ENCODE measurements at regions not wholly inside any gene's neighbourhood (a gene's known extent, or its start where the extent isn't known, plus 50 kb on each side); places are given as distances from the start of the nearest gene placed in this dataset.

DNA sequence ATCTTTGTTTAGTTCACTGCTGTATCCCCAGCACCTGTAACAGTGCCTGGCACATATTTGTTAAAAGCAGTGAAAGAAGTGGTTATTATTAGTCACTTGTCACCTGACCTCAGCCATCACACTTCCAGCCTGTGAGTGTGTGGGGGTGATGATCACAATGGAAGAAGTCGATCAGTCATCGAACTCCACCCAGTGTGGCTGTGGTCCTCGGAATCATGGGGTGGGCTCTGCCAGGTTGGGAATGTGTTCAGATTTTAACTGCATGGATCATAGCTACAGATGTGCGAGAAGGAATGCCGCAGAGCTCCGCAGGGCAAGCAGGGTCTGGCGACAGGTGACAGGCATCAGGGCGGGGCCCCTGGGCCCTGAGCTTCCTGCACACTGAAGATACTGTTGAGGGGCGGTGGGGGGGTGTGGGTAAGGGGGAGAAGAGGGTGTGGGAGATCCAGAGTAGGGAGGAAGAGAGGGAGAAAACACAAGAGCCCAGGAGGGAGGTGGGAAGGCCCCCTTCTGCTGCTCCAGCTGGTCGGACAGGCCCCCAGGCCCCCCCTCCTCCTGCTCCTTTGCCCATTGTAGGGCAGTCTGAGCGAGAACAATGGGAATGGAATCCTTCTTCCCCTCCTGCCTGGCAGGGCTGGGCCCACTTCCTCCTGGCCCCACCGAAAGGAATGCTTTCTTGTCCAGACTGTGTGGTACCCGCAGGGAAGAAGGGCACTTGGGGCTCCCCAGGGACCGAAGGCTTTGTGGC is 89.6 kb downstream of the SPRY4 start:
- TF ChIP-seq EP300 (IDR thresholded peaks at IDR 0.05) (no peak), POLR2A (IDR thresholded peaks at IDR 0.05) (no peak)
- TF ChIP-seq, protein P1, sequence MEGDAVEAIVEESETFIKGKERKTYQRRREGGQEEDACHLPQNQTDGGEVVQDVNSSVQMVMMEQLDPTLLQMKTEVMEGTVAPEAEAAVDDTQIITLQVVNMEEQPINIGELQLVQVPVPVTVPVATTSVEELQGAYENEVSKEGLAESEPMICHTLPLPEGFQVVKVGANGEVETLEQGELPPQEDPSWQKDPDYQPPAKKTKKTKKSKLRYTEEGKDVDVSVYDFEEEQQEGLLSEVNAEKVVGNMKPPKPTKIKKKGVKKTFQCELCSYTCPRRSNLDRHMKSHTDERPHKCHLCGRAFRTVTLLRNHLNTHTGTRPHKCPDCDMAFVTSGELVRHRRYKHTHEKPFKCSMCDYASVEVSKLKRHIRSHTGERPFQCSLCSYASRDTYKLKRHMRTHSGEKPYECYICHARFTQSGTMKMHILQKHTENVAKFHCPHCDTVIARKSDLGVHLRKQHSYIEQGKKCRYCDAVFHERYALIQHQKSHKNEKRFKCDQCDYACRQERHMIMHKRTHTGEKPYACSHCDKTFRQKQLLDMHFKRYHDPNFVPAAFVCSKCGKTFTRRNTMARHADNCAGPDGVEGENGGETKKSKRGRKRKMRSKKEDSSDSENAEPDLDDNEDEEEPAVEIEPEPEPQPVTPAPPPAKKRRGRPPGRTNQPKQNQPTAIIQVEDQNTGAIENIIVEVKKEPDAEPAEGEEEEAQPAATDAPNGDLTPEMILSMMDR (IDR thresholded peaks at IDR 0.05) = no peak
